NCI-H1417 treated with DMSO at 0.1 percent for 48 hours (cell line): ENCODE measurements at regions not wholly inside any gene's neighbourhood (a gene's known extent, or its start where the extent isn't known, plus 50 kb on each side); places are given as distances from the start of the nearest gene placed in this dataset.
"Not testable (repeated sequence)": the region's sequence is repeated elsewhere in the genome, so short reads cannot be mapped to it uniquely, and the experiment has no call there.

Experiments
- DNase-seq: peaks from one replicate; lab custom pipeline; 2025; lab: John Stamatoyannopoulos, UW

DNA sequence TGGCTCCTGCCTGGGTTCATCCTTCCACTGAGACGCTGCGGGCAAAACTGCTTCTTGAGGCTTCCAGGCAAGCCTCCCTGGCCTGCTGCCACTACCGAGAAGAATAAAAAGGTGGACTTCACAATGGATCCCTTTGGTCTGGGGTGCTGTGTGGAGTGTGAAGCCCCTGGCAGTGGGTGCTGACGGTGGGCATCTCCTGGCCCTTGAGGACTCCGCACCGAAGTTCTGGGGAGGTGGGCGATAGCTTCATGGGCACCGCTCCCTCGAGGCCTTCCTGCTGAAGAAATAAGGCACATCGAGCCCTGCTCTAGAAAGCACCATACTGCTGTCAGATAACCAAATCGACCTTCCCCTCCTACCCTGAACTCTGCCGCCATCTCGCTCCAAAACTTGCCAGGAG lies 106.6 kb upstream of the CTBP2 start:
- no peak for DNase-seq

DNA sequence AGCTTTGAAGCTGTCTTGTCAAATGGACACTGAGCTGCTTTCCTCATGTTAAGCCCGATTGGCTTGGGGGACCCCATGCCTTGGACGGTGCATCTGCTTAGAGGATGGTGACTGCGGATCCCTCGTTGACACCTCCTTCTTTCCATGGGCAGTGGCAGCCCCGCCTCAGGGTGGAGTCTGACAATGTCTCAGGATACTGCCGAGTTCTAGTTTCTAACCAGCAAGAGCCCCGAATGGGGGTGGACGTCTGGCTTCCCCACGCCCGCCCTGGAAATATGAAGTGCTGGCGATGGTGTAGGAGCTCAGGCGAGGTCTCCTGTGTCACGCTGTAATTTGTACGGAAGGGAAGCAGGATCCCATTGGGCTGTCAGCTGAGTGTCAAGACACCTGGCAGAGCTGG lies 106.2 kb upstream of the CTBP2 start:
- DNase-seq: no peak

GRCh38 chr10:125265579-125265955 lies 105.2 kb upstream of the CTBP2 start:
- DNase-seq: no peak

DNA sequence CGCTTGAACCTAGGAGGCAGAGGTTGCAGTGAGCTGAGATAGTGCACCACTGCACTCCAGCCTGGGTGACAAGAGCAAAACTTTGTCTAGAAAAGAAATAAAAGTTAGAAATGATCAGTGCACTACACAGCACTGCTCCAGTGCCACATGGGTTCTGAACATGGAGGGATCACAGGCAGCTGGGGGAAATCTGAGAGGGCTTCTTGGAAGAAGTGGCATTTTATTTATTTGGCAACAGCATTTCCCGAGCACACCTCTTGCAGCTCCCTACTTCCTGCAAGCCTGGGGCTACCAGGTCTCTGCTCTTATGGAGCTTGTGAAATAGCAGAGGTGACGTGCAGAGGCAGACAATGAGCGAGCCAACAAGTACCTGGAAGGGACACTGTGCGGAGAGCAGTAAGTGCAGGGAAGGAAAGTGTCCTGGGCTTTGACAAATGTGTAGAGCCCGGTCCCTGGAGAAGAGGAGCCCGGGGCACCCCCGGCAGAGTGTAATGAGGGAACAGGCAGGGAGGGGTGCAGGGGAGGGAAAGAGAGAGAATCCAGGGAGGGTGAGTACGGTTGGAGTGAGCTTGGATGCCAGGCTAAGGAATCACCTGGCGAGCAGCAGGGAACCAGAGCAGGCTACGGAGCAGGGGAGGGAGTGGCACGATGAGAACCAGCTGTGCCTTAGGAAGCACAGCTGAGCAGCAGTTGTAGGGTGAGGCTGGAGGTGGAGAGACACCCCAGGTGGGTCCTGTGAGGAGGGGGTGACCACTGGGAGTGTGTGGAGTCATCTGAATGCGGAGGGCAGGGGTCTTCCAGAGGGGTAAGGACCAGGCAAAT lies 104.6 kb upstream of the CTBP2 start:
- no peak for DNase-seq

DNA sequence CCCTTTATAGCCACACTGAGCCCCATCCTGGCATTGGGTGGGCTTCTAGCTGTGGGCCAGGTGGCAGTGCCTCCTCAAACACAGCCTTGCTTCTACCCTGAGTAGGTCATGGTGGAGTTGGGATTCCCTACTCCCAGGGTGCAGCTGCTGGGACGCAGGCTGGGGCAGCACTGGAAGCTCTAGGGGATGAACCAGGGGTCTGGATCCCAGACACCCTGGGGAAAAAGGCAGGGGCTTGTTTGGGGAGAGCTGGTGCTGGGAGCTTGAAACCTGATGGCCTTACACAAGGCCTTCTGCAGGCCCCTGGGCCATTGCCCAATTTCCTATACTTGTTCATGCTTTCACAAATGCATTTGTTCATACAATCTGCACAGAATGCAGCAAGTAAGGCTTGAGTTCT lies 103.7 kb upstream of the CTBP2 start:
- DNase-seq: no peak

DNA sequence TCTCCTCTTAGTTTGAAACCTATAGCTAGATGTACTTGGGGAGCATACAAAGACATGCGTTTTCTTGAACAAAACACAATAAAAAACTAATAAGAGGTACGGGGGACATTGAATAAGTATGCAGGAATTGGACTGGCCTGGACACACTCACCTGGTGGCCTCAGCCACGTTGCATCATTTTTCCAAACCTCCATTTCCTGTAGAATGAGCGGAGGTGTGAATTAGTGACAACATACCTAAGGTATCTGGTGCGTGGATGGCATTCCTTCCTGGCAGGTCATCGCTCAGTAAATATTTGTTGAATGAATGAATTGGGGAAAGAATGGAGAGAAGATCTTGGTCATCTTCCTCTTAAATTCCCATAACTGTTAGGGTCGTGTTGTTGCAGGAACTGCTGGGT lies 103.2 kb upstream of the CTBP2 start:
- DNase-seq: no peak

DNA sequence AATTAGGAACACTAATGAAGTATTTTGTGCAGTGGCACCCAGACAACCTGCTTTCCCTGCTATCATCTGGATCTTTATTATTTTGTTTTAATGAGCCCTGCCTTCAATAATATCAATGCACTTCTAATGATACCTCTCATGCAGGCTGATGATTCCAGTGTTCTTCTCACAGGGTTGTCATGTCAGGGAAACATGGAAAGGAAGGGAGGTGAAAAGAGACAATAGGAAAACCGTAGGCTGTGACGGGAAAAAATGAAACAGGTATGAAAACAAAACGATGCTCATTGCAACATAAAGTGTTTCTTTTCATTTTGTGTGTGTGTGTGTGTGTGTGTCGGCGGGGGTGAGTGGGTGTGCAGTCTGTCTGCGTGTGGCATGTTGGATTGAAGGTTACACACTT lies 102.6 kb upstream of the CTBP2 start:
- DNase-seq: no peak

DNA sequence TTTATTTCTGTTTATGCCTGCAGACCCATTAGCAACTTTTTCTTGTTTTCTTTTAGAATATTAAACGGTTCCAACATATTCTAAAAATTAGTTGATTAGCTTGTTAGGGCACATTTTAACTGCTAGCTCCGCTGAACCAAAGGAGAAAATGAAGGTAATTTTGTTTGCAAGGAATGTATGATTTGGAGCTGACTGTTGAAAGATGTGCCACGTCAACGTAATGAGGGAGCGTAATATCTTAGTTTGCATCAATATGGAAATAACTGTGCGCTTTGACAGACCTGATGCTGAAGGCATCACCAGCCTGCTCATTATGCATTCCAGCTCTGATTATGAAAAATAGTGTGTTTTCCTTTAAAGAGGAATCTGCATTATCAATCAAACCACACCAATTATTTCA lies 102.0 kb upstream of the CTBP2 start:
- DNase-seq: no peak

DNA sequence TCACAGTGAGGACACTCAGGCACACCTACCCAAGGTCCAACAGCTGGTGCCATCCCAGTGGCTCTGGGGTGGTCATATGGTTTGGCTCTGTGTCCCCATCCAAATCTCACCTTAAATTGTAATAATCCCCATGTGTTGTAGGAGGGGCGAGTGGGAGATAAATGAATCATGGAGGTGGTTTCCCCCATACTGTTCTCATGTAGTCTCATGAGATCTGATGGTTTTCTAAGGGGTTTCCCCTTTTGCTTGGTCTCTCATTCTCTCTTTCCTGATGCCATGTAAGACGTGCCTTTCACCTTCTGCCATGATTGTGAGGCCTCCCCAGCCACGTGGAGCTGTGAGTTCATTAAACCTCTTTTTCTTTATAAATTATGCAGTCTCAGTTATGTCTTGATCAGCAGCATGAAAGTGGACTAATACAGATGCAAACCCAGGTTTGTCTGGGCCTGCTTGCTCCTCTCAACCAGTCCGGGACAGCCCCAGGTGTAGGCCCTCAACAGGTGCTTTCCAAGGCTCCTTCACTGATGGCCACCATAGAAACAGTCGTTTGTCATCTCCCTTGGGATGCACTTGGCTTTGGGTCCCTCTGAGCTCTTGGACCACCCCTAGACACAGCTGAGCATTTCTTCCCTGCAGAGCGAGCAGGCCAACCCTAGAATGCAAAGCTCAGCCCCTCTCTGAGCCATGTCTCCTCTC lies 101.3 kb upstream of the CTBP2 start:
- DNase-seq: no peak

- no peak for DNase-seq
These were observed 99.9 kb upstream of the CTBP2 start for GRCh38 chr10:125260260-125260659.

DNA sequence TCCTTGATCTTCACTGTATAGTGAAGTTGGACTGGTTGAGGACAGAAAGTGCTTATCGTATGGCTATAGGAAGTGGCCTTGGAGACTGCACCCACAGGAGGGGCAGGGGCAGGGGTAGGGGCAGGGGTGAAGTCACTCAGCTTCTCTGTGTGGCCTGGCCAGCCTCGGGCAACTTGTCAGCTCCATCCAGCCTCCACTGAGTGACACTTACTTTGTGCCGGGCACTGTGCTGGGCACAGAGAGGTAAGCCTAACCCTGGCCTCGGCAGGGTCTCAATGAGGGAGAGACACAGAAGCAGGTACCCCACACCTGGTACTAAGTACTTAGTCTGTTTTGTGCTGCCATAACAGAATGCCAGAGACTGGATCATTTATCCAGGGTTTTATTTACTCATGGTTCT lies 99.3 kb upstream of the CTBP2 start:
- DNase-seq: no peak

DNA sequence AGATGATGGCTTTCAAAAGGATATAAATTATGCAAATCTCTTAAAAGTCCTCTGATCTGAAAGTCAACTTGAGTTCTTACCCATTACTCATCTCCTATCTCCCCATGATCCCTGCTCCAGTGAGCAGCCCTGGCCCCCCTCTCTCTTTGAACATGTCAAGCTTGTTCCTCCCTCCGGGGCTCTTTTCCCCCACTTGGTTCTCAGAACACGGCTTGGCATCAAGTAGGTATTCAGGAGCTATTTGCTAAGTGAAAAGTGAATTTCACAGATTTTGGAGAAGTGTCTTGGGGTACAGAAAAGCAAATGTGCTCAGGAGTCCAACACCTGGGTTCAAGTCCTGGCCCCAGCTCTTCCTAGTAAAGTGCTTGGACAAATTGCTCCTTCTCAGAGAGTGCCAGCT lies 98.3 kb upstream of the CTBP2 start:
- no peak for DNase-seq

GRCh38 chr10:125257521-125258108 lies 97.3 kb upstream of the CTBP2 start:
- no peak for DNase-seq

DNA sequence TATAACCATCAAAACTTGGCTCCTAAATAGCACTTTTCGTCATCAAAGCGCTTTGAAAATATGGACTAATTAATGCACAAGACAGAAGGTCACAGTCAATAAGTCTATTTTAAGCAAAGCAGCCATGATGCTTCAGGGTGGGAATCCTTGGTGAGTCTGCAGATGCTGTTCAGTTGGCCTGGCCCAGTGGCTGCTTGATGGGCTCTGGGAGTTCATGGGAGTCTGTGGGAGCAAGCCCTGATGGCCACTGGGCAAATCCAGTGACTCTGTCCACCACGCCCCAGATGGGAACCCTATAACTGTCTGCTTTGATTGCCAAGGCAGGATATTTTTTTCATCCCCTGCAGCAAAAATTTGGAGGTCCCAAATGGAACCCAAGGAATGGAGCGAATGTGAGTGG lies 95.7 kb upstream of the CTBP2 start:
- DNase-seq: no peak

- no peak for DNase-seq
These were observed 92.6 kb upstream of the CTBP2 start for GRCh38 chr10:125252937-125253336.

DNA sequence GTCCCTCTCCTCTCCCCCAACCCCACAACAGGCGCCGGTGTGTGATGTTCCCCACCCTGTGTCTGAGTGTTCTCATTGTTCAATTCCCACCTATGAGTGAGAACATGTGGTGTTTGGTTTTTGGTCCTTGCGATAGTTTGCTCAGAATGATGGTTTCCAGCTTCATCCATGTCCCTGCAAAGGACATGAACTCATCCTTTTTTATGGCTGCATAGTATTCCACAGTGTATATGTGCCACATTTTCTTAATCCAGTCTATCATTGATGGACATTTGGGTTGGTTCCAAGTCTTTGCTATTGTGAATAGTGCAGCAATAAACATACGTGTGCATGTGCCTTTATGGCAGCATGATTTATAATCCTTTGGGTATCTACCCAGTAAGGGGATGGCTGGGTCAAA lies 90.5 kb upstream of the CTBP2 start:
- not testable (repeated sequence) for DNase-seq

- DNase-seq: no peak
These were observed 89.6 kb upstream of the CTBP2 start for GRCh38 chr10:125249948-125250347.

- no peak for DNase-seq
These were observed 88.1 kb upstream of the CTBP2 start for GRCh38 chr10:125248489-125248888.

- no peak for DNase-seq
These were observed 87.2 kb upstream of the CTBP2 start for GRCh38 chr10:125247576-125247975.

- DNase-seq: no peak
These were observed 83.3 kb upstream of the CTBP2 start for GRCh38 chr10:125243532-125244253.

GRCh38 chr10:125238682-125239081 lies 78.3 kb upstream of the CTBP2 start:
- no peak for DNase-seq

DNA sequence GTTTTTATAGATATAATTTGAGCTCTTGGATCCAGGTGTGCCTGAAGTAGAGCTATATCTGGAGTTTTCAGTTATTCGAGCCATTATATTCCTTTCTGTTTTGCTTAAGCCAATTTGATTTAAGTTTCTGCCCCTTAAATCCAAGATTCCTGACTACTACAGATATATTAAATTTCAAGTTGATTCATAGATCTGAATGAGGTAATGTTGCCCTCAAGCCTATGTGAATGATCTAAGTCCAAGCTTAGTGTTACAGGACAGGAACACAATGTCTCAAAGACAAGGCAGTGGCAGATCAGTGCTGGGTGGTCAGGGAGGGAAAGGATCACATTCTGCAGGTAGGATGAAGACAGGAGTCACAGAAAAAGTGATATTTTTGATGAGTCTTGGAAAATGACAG lies 75.7 kb upstream of the CTBP2 start:
- no peak for DNase-seq
